Endodermal cell (in vitro differentiated cells): ENCODE measurements at regions not wholly inside any gene's neighbourhood (a gene's known extent, or its start where the extent isn't known, plus 50 kb on each side); places are given as distances from the start of the nearest gene placed in this dataset.
A peak's percentile ranks its signal among the peaks of the same experiment; 100 is the strongest.

Experiments
- DNase-seq: peaks from one replicate; pipeline ENCODE4 v3.0.0-alpha.2; 2017
- H3K27ac ChIP-seq: 2 replicates; pipeline ENCODE4 v1.5.1; 2013; ENCODE audit warnings: mild to moderate bottlenecking, low read depth, low read length, moderate library complexity
- H3K27me3 ChIP-seq: 2 replicates; pipeline ENCODE4 v1.6.1; 2013; ENCODE audit warnings: mild to moderate bottlenecking, low read length, moderate library complexity; ENCODE audit not compliant: insufficient read depth, control insufficient read depth, poor library complexity, severe bottlenecking
- H3K36me3 ChIP-seq: 2 replicates; pipeline ENCODE4 v1.7.0; 2013; ENCODE audit warnings: mild to moderate bottlenecking, low read length, moderate library complexity; ENCODE audit not compliant: control insufficient read depth, insufficient read depth
- H3K4me1 ChIP-seq: one replicate; pipeline ENCODE4 v1.7.0; 2013; ENCODE audit warnings: low read length; ENCODE audit not compliant: control insufficient read depth, insufficient read depth
- H3K4me3 ChIP-seq: 2 replicates; pipeline ENCODE4 v1.5.1; 2013; ENCODE audit warnings: mild to moderate bottlenecking, low read length, moderate library complexity
- H3K9ac ChIP-seq: 2 replicates; pipeline ENCODE4 v1.6.1; 2013; ENCODE audit warnings: mild to moderate bottlenecking, low read length, moderate library complexity; ENCODE audit not compliant: poor library complexity, severe bottlenecking; ENCODE audit errors: extremely low read depth
- H3K9me3 ChIP-seq: 2 replicates; pipeline ENCODE4 v1.6.1; 2013; ENCODE audit warnings: mild to moderate bottlenecking, low read length, moderate library complexity; ENCODE audit not compliant: control insufficient read depth
- H3K27ac Mint-ChIP-seq: 2 replicates; pipeline ENCODE4 v1.8.0; 2020; ENCODE audit warnings: mixed read lengths
- H3K27me3 Mint-ChIP-seq: 2 replicates; pipeline ENCODE4 v1.8.0; 2021; ENCODE audit warnings: mild to moderate bottlenecking, mixed read lengths; ENCODE audit not compliant: insufficient read depth
- H3K36me3 Mint-ChIP-seq: 2 replicates; pipeline ENCODE4 v1.8.0; 2020; ENCODE audit warnings: low read depth, mixed read lengths
- H3K4me1 Mint-ChIP-seq: 2 replicates; pipeline ENCODE4 v1.8.0; 2020; ENCODE audit warnings: mixed read lengths
- H3K4me3 Mint-ChIP-seq: 2 replicates; pipeline ENCODE4 v1.8.0; 2020; ENCODE audit warnings: mild to moderate bottlenecking, moderate library complexity, mixed read lengths
- H3K9me3 Mint-ChIP-seq: 2 replicates; pipeline ENCODE4 v1.8.0; 2020; ENCODE audit warnings: mild to moderate bottlenecking, mixed read lengths
- CTCF ChIP-seq: fragments of 200-600 bp; sonication (generic); conservative IDR thresholded peaks from 2 replicates; pipeline ENCODE4 v1.5.0; 2021; ENCODE audit warnings: antibody characterized with exemption, mild to moderate bottlenecking
- WGBS, 2 experiments: methylation state at CpG; one replicate each; pipeline versions ENCODE4 v1.1.5 to v1.1.7; 2013; ENCODE audit warnings: missing lambda C conversion rate in 2 of 2, mixed read lengths in 1 of 2; ENCODE audit not compliant: insufficient coverage in 1 of 2, insufficient read length in 1 of 2; 5-methylcytosine and 5-hydroxymethylcytosine counted together

GRCh38 chr2:146147448-146148012, 1627.6 kb upstream of the ZEB2 start:
- Histone ChIP-seq H3K9ac (no peak overlapping the region), H3K9me3 (peaks cover 6% of the 10 kb centered on the region), H3K4me1 (no peaks in the 10 kb centered on the region), H3K27ac (no peak overlapping the region), H3K4me3 (no peak overlapping the region), H3K27me3 (peaks cover 24% of the 10 kb centered on the region), H3K36me3 (no peaks in the 10 kb centered on the region)
- WGBS, 2 experiments = 67 to 83% methylated on average over 1 to 2 of the region's 2 CpGs
- TF ChIP-seq CTCF = peak; percentile 14
- H3K36me3 Mint-ChIP-seq = peaks cover 2% of the 10 kb centered on the region
- peak; percentile 36 for DNase-seq
- H3K27me3 Mint-ChIP-seq = no peaks in the 10 kb centered on the region
- peaks cover 17% of the 10 kb centered on the region for H3K9me3 Mint-ChIP-seq
- no peaks in the 10 kb centered on the region for H3K4me1 Mint-ChIP-seq
- H3K27ac Mint-ChIP-seq = no peak overlapping the region
- no peak overlapping the region for H3K4me3 Mint-ChIP-seq

- H3K9me3 Mint-ChIP-seq = peaks cover 4% of the 10 kb centered on the region
- no peak overlapping the region for H3K4me3 Mint-ChIP-seq
- Histone ChIP-seq H3K9me3 (no peaks in the 10 kb centered on the region), H3K9ac (no peak overlapping the region), H3K36me3 (no peaks in the 10 kb centered on the region), H3K4me1 (no peaks in the 10 kb centered on the region), H3K27ac (no peak overlapping the region), H3K4me3 (no peak overlapping the region), H3K27me3 (peaks cover 15% of the 10 kb centered on the region)
- TF ChIP-seq CTCF = no peak
- H3K36me3 Mint-ChIP-seq = no peaks in the 10 kb centered on the region
- H3K27me3 Mint-ChIP-seq = no peaks in the 10 kb centered on the region
- WGBS, 2 experiments = 92% methylated on average over 1 of the region's 1 CpG; no CpG with 5 or more reads in 1 of the 2 experiments
- DNase-seq = no peak
- H3K4me1 Mint-ChIP-seq = no peaks in the 10 kb centered on the region
- no peak overlapping the region for H3K27ac Mint-ChIP-seq
Observed at GRCh38 chr2:146143971-146144370, 1624.1 kb upstream of the ZEB2 start.

GRCh38 chr2:146138820-146139219, 1618.9 kb upstream of the ZEB2 start:
- no peaks in the 10 kb centered on the region for H3K4me1 ChIP-seq
- WGBS, 2 experiments = 95% methylated on average over 3 of the region's 3 CpGs; no CpG with 5 or more reads in 1 of the 2 experiments
- peaks cover 2% of the 10 kb centered on the region for H3K36me3 Mint-ChIP-seq

More at GRCh38 chr2:146138820-146139219, 1618.9 kb upstream of the ZEB2 start:
- no peaks in the 10 kb centered on the region for H3K4me1 Mint-ChIP-seq
- no peak overlapping the region for H3K27ac ChIP-seq
- H3K4me3 ChIP-seq = no peak overlapping the region
- DNase-seq = no peak
- peaks cover 11% of the 10 kb centered on the region for H3K9me3 Mint-ChIP-seq
- H3K9ac ChIP-seq = no peak overlapping the region
- no peaks in the 10 kb centered on the region for H3K27me3 ChIP-seq
- no peak for TF ChIP-seq CTCF
- no peaks in the 10 kb centered on the region for H3K27me3 Mint-ChIP-seq
- no peak overlapping the region for H3K27ac Mint-ChIP-seq
- H3K36me3 ChIP-seq = no peaks in the 10 kb centered on the region
- H3K9me3 ChIP-seq = no peaks in the 10 kb centered on the region
- H3K4me3 Mint-ChIP-seq = no peak overlapping the region
